H1 (cell line): ENCODE measurements at regions not wholly inside any gene's neighbourhood (a gene's known extent, or its start where the extent isn't known, plus 50 kb on each side); places are given as distances from the start of the nearest gene placed in this dataset.

Experiments used
- ATF2 ChIP-seq: IDR thresholded peaks from 2 replicates; pipeline ENCODE4 v1.6.1; 2012; ENCODE audit warnings: low read length, inconsistent platforms
- BRCA1 ChIP-seq: IDR thresholded peaks from 2 replicates; pipeline ENCODE4 v1.6.1; 2012; ENCODE audit warnings: low read depth, low read length, improper control_type of control experiment
- CHD7 ChIP-seq: fragments of 300-600 bp; sonication (generic); IDR thresholded peaks from 2 replicates; pipeline ENCODE4 v1.7.1; 2012; ENCODE audit warnings: low read length, moderate library complexity, mild to moderate bottlenecking, inconsistent platforms; ENCODE audit not compliant: insufficient replicate concordance
- CTCF ChIP-seq, 3 experiments: IDR thresholded peaks; 1 replicate in 2 of 3; 2 replicates in 1 of 3; pipeline versions ENCODE4 v1.5.1 to v1.6.1; 2011; ENCODE audit warnings: low read length in 3 of 3, mild to moderate bottlenecking in 3 of 3, inconsistent platforms in 2 of 3, low read depth in 1 of 3, moderate library complexity in 1 of 3; ENCODE audit not compliant: insufficient read depth in 1 of 3; ENCODE audit errors: control extremely low read depth in 1 of 3
- JUN ChIP-seq: IDR thresholded peaks from 2 replicates; pipeline ENCODE4 v1.6.1; 2011; ENCODE audit warnings: low read depth, mild to moderate bottlenecking, improper control_type of control experiment, low read length

GRCh38 chr6:4192627-4193026 lies 57.3 kb upstream of the ECI2 start (continued):
- TF ChIP-seq CTCF (IDR thresholded peaks at IDR 0.05; ENCODE audit: control extremely low read depth in 1 of 3, insufficient read depth in 1 of 3, low read depth in 1 of 3, low read length in 3 of 3) = no peak
- TF ChIP-seq JUN = no peak
- no peak for TF ChIP-seq ATF2
- TF ChIP-seq BRCA1 = no peak
- TF ChIP-seq CHD7 = no peak
